DMS114 treated with DMSO at 0.1 percent for 48 hours (cell line): ENCODE measurements at regions not wholly inside any gene's neighbourhood (a gene's known extent, or its start where the extent isn't known, plus 50 kb on each side); places are given as distances from the start of the nearest gene placed in this dataset.
"Not testable (repeated sequence)": the region's sequence is repeated elsewhere in the genome, so short reads cannot be mapped to it uniquely, and the experiment has no call there.

Source experiments
- DNase-seq: peaks from one replicate; lab custom pipeline; 2025; ENCODE audit not compliant: unreplicated experiment; lab: John Stamatoyannopoulos, UW

DNA sequence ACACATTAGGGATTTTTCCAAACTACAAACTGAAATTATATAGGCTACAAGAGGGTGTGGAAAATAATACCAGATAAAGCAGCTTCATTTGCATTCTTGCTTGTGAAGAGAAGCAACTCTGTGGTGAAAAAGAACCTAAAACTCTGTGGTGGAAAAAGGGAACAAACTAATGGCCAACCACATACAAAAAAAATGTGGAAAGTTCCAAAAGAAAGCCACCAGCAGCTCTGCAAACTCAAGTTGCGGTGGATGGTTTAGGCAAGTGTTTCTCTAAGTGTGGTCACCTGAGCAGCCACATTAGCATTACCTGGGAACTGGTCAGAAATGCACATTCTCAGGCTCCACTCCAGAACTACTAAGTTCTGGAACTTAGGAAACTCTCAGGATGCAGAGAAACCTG, 586.4 kb downstream of the ACTL7B start:
- no peak for DNase-seq

DNA sequence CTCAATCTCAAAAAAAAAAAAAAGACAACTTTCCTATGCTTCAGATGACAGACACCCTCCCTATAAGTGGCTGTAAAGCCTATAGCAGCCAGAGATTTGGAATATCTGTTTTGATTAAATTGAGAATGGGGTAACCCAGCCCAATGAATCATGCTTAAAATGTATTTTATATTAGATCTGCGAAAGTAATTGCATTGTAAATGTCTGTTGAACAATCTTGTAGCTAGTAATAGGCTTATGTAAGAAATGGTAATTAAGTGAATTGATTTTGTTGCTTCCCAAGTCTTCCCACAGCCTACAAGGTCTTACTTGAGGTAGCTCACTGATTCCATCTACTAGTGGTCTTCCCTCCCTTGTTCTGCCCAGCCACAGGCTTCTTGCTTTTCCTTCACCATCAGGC, 590.7 kb downstream of the ACTL7B start:
- no peak for DNase-seq

DNA sequence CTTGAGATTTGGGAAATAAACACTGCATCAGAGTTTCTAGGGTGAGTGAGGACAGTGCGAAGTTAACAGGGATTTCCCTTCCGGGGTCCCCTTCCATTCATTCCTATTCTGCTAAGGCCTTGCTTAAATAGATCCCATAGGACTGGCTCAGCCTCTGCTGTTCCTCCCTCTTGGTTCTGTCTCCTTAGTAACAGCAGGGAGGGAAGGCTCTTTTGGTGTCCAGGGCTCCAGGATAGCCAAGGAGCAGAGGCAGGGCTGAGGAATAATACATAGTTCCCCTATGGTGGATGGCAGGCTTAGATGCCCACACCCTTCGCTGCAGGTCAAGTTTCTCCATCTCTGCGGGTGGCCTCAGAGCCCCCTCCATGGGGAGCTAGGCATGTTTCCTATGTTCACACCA, 591.7 kb downstream of the ACTL7B start:
- no peak for DNase-seq

DNA sequence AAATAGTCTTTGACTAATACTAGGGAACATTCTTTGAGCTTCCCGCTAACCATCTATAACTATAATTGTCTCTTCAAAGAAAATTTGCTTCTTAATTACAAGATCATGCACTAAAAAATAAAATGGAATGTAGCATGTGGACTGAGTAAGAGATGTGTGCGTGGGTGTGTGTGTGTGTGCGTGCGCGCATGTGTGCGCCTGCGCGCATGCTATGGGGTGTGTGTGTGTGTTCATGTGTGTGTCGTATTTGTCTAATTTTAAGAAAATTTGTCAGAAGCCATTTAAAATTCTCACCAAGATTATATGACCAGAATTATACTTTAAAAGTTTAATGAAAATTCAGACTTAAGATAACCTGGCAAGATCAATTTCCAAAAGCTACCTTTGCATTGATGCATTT, 593.0 kb downstream of the ACTL7B start:
- no peak for DNase-seq

DNA sequence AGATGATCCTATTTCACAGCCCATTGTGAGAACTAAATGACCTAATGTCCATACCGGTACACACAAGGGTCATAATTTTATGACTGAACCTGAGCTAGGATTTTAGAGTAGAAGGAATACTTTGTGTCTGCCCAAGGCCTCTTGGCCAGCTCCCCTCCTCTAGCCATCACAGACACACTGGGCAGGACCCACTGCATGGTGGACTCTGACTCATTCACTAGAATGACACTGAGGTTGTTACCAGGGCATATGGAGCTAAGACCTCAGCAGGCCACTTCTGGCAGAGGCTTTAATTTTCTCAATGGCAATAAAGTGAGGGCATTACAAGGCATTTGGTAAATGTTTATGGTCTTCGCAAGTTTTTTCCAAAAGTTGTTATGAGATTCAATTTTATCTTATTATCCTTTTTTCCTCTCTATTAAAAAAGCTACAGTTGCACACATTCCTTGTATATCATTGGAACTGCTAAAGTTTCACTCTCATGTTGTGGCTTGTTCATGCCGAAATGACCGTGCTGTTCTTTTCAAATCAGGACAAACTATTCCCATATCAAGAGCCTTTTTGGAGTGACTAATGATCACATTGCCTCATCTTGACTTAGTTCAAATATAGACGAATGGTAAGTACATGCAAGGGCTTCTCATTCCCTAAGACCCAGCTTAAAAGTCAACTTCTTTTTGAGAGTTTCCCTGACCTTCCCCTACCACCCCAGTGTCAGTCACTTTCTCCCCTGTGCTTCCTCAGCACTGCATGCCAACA, 595.7 kb downstream of the ACTL7B start:
- no peak for DNase-seq

DNA sequence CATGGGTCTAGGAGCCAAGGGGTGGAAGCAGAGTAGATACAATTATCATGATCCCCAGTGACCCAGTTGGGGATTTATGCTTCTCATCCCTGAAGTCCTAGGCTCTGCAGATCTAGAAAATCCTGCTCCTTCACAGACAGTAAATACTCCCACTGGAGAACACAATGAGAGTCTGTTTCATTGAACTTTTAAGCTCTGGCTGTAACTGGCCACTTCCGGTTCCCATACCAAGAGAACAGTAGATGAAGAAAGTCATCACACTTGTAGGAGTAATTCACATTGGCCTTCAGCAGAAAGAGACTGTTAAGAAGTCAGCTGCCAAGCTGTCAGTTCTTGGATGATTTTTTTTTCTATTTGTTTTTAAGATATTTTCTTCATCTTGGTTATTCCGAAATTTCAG, 597.1 kb downstream of the ACTL7B start:
- DNase-seq: no peak

DNA sequence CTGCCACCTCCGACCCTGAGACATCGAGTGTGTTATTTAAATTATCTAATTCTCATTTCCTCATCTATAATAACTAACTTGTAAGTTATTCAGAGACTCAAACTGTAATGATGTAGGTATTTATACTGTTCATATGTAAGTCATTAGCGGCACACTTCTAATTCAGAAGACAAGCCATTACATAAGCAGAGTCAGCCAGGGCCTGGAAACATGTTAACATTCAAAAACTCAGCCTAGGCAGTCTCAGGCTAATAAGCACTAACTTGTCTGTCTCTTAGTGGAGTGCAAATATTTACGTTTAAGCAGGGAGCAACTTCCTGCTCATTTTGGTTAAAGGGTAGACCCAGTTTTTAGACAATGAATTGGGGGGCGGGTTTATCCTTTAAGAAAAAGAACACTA, 598.4 kb downstream of the ACTL7B start:
- no peak for DNase-seq

DNA sequence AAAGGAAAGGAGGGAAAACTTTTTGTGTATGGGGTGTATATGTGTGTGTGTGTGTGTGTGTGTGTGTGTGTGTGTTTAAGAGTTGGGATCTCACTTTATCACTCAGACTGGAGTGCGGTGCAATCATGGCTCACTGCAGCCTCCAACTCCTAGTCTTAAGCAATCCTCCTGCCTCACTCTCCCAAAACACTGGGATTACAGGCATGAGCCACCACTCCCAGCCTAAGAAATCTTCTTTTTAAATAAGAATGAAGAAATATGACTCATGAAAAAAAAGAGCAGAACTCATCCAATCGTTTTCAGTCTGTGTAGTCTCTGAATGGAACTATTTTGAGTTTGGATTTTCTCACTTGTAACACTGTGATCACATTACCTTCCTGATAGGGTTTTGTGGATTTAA, 601.5 kb downstream of the ACTL7B start:
- DNase-seq: no peak

DNA sequence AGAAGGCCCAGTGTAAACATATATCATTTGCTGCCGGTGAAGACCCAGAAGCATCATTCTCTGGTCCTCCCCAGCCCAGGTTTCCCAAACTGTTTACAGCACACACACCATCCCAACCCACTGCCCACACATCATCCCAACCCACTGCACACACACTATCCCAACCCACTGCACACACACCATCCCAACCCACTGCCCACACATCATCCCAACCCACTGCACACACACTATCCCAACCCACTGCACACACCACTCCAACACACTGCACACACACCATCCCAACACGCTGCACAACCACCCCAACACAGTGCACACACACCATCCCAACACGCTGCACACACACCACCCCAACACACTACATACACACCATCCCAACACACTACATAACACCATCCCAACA, 608.4 kb downstream of the ACTL7B start:
- DNase-seq: not testable (repeated sequence)

DNA sequence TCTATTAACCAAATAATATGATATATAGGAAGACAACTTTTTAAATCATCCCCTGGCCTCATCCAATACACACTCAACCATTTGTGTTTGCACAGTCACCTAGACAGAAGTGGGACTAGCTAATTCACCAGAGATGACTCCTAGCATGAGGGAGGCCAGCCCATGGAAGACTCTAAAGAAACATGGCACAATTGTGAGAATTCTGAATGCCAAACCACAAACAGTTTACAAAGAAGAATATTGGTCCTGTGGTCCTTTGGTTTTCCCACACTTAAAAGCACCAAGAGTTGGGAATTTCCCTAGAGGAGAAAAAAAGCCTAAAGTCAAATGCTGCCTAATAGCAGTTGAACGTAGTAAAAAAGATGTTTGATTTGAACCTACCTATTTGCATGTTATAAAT, 609.9 kb downstream of the ACTL7B start:
- DNase-seq: no peak

DNA sequence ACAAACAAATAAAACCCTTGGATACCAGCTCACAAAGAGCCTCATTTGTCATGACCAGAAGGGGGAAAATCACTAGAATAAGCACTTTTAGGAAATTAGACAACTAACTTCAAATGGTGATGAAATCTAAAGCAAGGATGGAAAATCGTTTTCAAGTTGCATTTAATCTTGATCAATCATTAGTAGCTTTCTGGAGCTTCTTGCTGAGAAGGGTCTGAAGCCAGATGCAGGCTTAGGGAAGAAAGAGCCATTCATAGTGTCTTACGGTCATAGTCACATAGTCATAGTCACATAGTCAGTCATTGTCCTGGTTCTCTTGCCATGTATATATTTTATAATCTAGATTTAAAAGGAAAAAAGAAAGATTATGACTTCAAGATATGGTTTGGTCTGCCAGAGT, 610.5 kb downstream of the ACTL7B start:
- DNase-seq: no peak

DNA sequence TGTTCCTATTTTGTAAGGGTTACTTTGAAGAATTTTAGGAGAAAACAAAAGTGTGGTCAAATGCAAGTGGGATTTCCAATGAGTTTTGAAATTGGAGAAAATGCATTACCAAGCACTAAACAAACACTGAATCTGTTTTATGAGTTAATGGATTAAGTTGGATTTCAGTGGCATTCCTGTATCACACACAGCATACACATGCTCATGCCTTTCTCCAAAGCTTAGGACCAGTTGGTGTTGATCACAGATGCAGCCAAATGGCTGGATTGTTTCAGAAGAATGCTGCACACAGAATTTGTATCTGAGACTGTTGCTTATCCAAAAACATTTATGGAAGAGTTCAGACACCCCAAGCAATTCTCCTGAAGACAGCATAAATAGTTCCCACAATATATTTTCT, 611.1 kb downstream of the ACTL7B start:
- no peak for DNase-seq

DNA sequence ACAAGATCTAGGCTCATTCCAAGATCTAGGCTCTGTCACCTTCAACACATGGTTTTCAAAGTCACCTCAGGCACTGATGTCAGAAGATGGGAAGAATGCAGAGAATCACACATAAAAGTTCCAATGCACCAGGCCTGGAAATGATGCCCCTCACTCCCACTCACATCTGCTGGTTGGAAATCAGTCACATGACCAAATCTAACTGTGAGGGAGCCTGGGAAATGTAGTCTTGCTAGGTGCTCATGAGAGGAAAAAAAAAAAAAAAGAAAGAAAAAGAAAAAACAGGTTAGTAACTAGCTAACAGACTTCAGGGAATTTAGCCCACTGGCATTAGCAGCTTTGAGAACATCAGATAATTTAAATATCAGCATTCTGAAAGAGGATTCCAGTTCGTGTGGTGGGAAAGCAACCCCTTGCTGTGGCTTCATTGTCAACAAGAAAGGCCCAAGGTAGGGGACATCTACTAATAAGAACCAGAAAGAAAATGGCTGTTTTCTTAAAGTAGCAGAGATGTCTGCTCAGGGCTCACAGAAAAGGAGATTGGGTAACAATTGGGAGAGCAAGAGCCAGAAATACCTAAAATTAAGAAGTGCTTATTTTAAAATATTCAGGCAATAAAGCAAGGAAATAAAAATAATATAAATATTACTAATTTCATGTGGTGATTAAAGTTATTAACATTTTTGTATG, 614.3 kb downstream of the ACTL7B start:
- no peak for DNase-seq

DNA sequence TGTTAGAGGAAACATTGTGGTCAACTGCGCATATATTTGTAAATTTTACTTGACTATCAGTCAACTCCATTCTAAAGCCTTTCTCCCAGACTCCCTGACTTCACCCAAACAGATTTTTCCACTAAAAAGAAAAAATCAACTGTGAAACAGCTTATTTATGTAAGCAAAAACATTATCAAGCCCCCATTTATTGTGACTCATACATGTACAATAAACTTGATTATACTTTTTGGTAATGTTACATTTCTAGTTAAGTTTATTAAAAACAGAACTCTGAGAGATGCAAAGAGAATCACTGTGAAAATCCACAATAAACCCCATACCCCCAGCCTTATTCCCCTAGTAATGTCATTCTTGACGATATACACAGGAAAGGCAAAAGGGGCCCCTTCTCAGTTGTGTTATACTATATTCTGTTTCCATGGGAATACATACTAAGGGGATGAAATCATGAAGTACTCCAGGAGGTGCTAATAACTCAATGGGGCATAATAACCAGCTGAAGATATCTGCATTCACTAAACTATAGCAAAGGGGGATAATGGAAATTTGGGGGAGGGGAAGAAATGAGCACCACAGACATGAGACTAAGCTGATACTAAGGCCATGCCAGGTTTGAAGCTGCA, 616.0 kb downstream of the ACTL7B start:
- no peak for DNase-seq

DNA sequence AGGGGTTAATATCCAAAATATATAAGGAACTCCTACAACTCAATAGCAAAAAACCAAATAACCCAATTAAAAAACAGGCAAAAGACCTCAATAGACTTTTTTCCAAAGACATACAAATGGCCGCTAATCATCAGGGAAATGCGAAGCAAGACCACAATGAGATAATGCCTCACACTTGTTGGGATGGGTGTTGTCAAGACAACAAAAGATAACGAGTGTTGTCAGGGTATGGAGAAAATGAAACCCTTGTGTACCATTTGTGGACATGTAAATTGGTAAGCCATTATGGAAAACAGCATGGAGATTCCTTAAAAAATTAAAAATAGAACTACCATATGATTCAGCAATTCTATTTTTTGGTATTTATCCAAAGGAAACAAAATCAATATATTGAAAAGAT, 620.2 kb downstream of the ACTL7B start:
- no peak for DNase-seq

DNA sequence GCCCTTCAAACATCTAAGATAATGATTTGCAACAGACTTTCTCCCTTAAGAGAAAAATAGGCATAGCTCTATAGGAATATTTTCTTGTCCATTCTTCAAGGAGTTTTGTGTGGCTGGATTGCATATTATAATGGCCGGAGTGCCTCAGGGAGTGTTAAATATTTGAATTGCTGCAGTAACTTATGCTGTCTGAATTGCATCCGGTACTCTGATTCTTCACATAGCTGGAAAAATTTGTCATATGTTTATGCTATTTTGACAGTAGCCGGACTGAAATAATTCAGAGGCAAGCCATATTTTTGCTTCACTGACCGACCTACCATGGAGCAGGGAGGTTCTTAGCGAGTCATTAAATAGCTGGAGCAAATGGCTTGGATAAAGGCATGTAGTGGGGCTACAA, 621.0 kb downstream of the ACTL7B start:
- DNase-seq: no peak

DNA sequence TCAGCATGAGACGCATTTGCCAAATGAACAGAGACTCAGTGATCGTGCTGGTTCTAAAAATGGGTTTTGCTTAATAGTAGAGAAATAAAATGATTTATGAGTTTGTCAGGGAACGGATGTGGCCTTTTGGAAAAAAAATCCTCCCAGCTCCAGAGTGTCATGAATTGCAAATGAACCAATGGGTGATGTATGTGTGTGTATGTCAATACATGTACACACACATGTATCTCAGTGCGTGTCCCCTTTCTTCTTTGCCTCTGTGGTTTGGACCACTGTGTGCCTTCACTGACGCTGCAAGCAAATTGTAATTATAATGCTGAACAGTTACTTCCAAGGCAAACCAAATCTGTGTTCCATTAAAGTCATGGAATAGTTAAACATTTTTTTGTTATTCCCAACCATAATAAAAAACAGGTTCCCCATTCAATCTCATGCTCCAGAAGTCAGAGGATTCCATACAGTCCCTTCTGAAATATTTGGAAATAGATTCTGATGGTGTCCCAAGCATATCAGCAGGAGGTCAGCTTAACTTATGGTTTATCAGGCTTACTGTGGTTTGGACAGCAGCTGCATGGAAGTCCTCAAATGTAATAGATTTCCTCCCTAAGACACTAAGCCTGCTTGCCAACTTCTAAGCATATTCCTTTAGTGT, 630.5 kb downstream of the ACTL7B start:
- no peak for DNase-seq

DNA sequence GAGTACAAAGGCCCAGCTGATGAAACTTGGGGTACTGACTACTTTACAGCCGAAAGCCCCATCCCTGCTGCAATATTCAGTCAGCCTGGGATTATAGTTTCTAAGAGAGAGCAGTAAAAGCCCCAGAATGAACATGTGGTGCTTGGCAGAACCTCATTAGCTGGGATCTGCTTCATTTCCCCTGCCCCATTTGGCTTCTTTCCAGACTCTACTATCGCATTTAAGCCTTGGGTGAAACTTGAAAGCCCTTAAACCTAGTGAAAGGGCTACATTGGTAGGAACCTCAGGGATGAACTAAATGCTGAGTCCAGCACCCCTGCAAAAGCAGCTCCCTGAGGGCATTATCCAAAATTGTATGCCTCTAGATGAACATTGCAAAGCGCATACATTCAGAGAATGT, 631.1 kb downstream of the ACTL7B start:
- DNase-seq: no peak

DNA sequence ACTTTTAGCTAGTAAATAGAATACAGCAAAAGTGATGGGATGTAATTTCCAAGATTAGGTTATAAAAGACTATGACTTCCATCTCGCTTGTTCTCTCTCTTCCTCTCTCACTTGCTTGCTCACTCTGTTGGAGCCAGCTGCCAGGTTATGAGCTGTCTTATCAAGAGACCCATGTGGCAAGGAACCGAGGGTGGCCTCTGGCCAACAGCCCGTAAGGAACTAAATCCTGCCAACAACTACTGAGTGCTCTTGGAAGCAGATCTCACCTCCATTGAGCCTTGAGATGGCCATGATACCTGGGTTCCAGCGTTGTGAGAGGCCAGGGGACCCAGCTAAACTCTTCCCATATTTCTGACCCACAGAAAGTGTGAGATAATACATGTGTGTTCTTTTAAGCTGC, 636.1 kb downstream of the ACTL7B start:
- no peak for DNase-seq

DNA sequence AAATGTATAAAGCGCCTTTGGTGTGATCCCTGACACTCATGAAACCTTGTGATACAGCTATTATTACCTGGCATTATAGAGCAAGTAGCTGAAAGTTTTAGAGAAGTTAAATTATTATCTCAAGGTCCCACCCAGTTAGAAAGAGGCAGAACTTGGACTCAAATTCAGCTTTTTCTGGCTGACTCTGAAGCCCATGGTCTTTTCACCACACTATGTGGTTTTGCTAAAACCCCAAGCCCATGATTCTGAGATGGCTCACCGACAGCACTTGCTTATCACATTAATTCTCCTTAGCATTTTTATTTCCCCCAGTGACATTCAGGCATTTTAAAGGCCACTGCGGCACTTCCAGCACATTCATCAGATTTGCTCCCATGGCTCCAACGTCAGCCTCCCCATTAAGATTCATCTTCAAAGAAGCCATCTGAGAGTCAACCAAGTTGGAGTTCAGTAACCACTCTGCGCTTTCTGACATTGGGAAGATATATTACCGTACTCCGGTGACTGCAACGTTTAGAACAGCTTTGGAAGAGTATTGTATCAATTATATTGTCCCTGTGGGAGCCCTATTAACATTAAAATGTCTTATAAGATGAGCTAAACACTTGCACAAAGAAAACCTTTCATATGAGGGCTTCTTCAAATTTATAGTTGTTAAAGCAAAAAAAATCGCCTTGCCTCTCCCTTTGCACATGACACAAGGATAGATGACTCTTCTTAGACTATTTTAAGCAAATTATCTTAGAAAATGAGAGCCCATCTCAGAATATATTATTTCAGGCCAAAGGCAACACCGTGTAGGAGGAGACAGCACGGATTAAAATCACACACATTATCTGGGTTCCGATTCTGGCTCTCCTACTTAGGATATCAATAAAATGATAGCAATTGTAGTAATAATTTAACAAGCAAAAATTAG, 638.1 kb downstream of the ACTL7B start:
- no peak for DNase-seq

DNA sequence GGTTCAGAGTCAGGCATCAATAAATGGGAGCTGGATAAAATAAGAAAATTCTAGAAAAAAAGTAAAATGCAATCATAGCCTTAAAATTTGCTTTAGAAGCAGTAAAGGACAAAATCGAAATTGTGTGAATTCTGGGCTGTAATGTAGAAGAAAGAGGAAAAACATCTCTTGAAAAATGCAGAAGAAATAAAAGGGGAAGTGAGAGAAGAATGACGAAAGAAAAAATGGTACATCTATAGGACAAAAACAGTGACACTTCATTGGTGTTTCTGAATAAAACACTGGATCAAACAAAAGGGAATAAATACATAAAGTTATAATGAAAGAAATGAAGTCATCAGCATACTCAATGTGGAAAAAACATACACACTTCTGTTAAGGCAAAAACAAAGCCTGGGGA, 642.3 kb downstream of the ACTL7B start:
- DNase-seq: no peak
